ENCODE measurements at regions not wholly inside any gene's neighbourhood (a gene's known extent, or its start where the extent isn't known, plus 50 kb on each side); places are given as distances from the start of the nearest gene placed in this dataset.

GRCh38 chr9:108416324-108416723 is 439.5 kb downstream of the ACTL7B start:
- Histone ChIP-seq H3K4me1 (ENCODE audit: control insufficient read depth, insufficient read depth, low read length) (peaks cover 21% of the 10 kb centered on the region), H3K9ac (ENCODE audit: low read length) (no peak overlapping the region), H3K27me3 (replicated peaks; ENCODE audit: control insufficient read depth, insufficient read depth, low read length) (no peaks in the 10 kb centered on the region), H3K36me3 (ENCODE audit: control insufficient read depth, insufficient read depth, low read length, severe bottlenecking) (no peaks in the 10 kb centered on the region), H3K4me3 (ENCODE audit: low read length) (no peak overlapping the region), H3K9me3 (ENCODE audit: control insufficient read depth, low read length) (peaks cover 6% of the 10 kb centered on the region)
- DNase-seq (ENCODE audit: low read depth), result no peak

- no peak overlapping the region for H3K4me3 ChIP-seq (ENCODE audit: low read length)
- H3K9ac ChIP-seq (ENCODE audit: low read length), result no peak overlapping the region
- H3K9me3 ChIP-seq (ENCODE audit: control insufficient read depth, low read length), result no peaks in the 10 kb centered on the region
- H3K36me3 ChIP-seq (ENCODE audit: control insufficient read depth, insufficient read depth, low read length, severe bottlenecking), result no peaks in the 10 kb centered on the region
- DNase-seq (ENCODE audit: low read depth), result no peak
- no peaks in the 10 kb centered on the region for H3K27me3 ChIP-seq (replicated peaks; ENCODE audit: control insufficient read depth, insufficient read depth, low read length)
- H3K4me1 ChIP-seq (ENCODE audit: control insufficient read depth, insufficient read depth, low read length), result peaks cover 21% of the 10 kb centered on the region
These were observed 442.0 kb downstream of the ACTL7B start for GRCh38 chr9:108413809-108414208.

DNA sequence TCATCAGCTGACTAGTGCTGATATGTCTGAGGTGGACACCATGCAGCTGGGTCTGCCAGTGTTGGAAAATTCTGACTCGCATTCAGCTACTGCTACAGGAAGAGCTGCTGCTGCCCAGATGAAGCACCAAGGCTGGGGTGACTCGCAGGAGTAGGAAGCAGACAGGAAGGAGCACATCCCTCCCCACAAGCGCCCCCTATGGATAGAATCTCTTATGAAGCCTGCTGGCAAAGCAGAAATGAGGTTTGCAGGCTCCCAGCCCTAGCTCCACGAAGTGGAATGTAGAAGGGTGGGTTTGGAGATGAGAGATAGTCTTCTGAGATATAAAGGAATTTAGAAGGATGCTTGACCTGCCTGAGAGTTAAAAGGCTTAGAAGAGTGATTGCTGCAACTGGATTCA is 443.0 kb downstream of the ACTL7B start:
- Histone ChIP-seq H3K9ac (ENCODE audit: low read length) (no peak overlapping the region), H3K27me3 (replicated peaks; ENCODE audit: control insufficient read depth, insufficient read depth, low read length) (no peaks in the 10 kb centered on the region), H3K36me3 (ENCODE audit: control insufficient read depth, insufficient read depth, low read length, severe bottlenecking) (no peaks in the 10 kb centered on the region), H3K9me3 (ENCODE audit: control insufficient read depth, low read length) (no peaks in the 10 kb centered on the region), H3K4me3 (ENCODE audit: low read length) (no peak overlapping the region), H3K4me1 (ENCODE audit: control insufficient read depth, insufficient read depth, low read length) (peaks cover 15% of the 10 kb centered on the region)
- no peak for DNase-seq (ENCODE audit: low read depth)

DNA sequence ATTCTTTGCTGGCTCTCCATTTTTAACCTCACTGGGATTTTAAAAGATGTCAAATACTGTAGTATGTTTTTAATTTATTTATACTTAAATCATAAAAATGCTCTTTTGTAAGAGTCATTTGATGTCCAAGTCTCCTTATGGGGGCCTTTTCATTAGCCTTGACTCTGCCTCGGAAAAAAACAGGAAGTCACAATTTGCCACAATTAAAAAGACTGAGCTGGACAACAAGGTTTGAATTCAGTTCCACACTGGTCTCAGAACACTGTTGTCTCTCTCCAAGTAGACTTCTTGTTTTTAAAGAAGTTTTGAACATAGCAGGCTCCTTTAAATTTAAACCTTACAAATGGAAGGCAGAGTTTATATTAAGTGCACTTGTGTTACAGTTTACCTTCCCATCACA is 444.2 kb downstream of the ACTL7B start:
- Histone ChIP-seq H3K9me3 (ENCODE audit: control insufficient read depth, low read length) (no peaks in the 10 kb centered on the region), H3K36me3 (ENCODE audit: control insufficient read depth, insufficient read depth, low read length, severe bottlenecking) (no peaks in the 10 kb centered on the region), H3K9ac (ENCODE audit: low read length) (no peak overlapping the region), H3K4me3 (ENCODE audit: low read length) (no peak overlapping the region), H3K27me3 (replicated peaks; ENCODE audit: control insufficient read depth, insufficient read depth, low read length) (no peaks in the 10 kb centered on the region), H3K4me1 (ENCODE audit: control insufficient read depth, insufficient read depth, low read length) (peaks cover 11% of the 10 kb centered on the region)
- DNase-seq (ENCODE audit: low read depth), result no peak

DNA sequence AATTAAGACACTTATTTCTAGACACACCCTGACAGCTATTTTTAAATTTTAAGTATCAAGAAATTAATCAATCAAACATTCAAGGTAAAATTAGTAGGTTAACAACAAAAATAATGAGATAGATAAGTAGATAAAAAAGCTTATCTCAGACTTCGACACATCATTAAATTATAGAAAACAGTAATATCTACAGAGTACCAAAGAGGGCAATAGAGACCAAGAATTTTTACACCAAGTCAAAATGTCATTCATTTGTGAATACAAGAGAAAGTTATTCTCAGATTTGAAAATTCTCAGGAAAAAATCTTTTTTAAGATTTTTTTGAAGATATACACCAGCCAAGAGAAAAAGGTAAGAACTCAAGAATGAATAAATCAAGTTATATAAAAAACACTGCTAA is 445.6 kb downstream of the ACTL7B start:
- H3K9me3 ChIP-seq (ENCODE audit: control insufficient read depth, low read length), result no peaks in the 10 kb centered on the region
- no peak overlapping the region for H3K9ac ChIP-seq (ENCODE audit: low read length)
- no peak for DNase-seq (ENCODE audit: low read depth)
- no peaks in the 10 kb centered on the region for H3K27me3 ChIP-seq (replicated peaks; ENCODE audit: control insufficient read depth, insufficient read depth, low read length)
- H3K4me3 ChIP-seq (ENCODE audit: low read length), result no peak overlapping the region
- peaks cover 11% of the 10 kb centered on the region for H3K4me1 ChIP-seq (ENCODE audit: control insufficient read depth, insufficient read depth, low read length)
- no peaks in the 10 kb centered on the region for H3K36me3 ChIP-seq (ENCODE audit: control insufficient read depth, insufficient read depth, low read length, severe bottlenecking)

DNA sequence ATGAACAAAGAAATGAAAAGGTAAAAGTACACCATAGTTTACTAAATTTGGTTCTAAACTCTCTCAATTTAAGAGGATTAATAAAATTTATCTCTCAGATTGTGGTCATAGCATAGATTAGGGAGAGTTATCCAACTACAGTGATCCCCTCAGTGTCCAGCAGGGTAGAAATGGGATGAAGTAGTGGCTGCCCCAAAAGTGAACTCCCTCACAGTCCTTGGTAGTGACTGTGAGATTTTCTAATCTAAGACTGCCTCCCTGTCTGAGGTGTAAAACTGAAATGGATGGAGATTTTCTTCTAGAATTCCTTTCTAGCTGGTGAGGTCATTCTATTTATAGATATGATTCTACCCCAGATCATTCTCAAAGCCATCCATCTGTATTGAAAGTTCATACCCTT is 455.5 kb downstream of the ACTL7B start:
- no peaks in the 10 kb centered on the region for H3K27me3 ChIP-seq (replicated peaks; ENCODE audit: control insufficient read depth, insufficient read depth, low read length)
- H3K9me3 ChIP-seq (ENCODE audit: control insufficient read depth, low read length), result peaks cover 5% of the 10 kb centered on the region
- DNase-seq (ENCODE audit: low read depth), result no peak
- H3K9ac ChIP-seq (ENCODE audit: low read length), result no peak overlapping the region
- no peak overlapping the region for H3K4me3 ChIP-seq (ENCODE audit: low read length)
- no peaks in the 10 kb centered on the region for H3K4me1 ChIP-seq (ENCODE audit: control insufficient read depth, insufficient read depth, low read length)
- no peaks in the 10 kb centered on the region for H3K36me3 ChIP-seq (ENCODE audit: control insufficient read depth, insufficient read depth, low read length, severe bottlenecking)

DNA sequence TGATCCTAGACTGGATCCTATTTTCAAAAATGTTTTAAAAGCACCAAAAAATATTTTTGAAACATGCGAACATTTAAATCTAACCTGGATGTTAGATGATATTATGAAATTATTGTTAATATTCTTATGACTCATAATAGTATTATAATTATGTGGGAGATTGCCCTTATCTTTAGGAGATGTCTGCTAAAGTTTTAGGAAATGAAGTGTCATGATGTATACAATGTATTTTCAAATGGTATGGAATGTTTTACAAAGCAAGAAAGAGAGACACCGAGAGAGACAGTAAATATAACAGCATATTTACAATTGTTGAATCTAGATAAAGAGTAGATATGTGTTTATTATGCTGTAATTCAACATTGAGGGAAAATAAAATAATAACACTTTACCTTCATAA is 455.9 kb downstream of the ACTL7B start:
- Histone ChIP-seq H3K4me3 (ENCODE audit: low read length) (no peak overlapping the region), H3K9ac (ENCODE audit: low read length) (no peak overlapping the region), H3K36me3 (ENCODE audit: control insufficient read depth, insufficient read depth, low read length, severe bottlenecking) (no peaks in the 10 kb centered on the region), H3K4me1 (ENCODE audit: control insufficient read depth, insufficient read depth, low read length) (no peaks in the 10 kb centered on the region), H3K27me3 (replicated peaks; ENCODE audit: control insufficient read depth, insufficient read depth, low read length) (no peaks in the 10 kb centered on the region), H3K9me3 (ENCODE audit: control insufficient read depth, low read length) (peaks cover 5% of the 10 kb centered on the region)
- DNase-seq (ENCODE audit: low read depth), result no peak

GRCh38 chr9:108397286-108397685 is 458.5 kb downstream of the ACTL7B start:
- Histone ChIP-seq H3K9ac (ENCODE audit: low read length) (no peak overlapping the region), H3K27me3 (replicated peaks; ENCODE audit: control insufficient read depth, insufficient read depth, low read length) (no peaks in the 10 kb centered on the region)
- no peak for DNase-seq (ENCODE audit: low read depth)

DNA sequence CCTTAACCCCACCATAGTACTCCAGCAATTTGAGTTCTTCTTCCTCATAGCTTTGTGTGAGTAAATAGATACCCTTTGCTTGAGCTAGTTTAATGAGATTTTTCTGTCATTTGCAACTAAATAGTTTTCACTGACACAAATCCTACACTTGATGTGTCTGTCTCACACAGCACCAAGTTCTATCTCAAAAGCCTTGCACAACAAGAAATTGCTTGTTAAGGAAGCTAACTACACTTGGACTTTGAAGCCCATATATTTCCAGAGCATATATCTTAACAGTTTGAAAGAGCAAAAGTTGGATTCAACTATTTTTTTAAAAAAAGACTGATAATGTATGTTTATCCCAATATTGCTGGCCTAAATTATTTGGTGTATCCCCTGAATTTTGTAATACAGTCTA is 459.2 kb downstream of the ACTL7B start:
- H3K9ac ChIP-seq (ENCODE audit: low read length), result no peak overlapping the region
- no peak for DNase-seq (ENCODE audit: low read depth)
- peaks cover 6% of the 10 kb centered on the region for H3K4me1 ChIP-seq (ENCODE audit: control insufficient read depth, insufficient read depth, low read length)
- no peaks in the 10 kb centered on the region for H3K27me3 ChIP-seq (replicated peaks; ENCODE audit: control insufficient read depth, insufficient read depth, low read length)
- H3K4me3 ChIP-seq (ENCODE audit: low read length), result no peak overlapping the region
- no peaks in the 10 kb centered on the region for H3K36me3 ChIP-seq (ENCODE audit: control insufficient read depth, insufficient read depth, low read length, severe bottlenecking)
- H3K9me3 ChIP-seq (ENCODE audit: control insufficient read depth, low read length), result peaks cover 5% of the 10 kb centered on the region

More at GRCh38 chr9:108397286-108397685, 458.5 kb downstream of the ACTL7B start:
- Histone ChIP-seq H3K9me3 (ENCODE audit: control insufficient read depth, low read length) (peaks cover 5% of the 10 kb centered on the region), H3K36me3 (ENCODE audit: control insufficient read depth, insufficient read depth, low read length, severe bottlenecking) (no peaks in the 10 kb centered on the region), H3K4me1 (ENCODE audit: control insufficient read depth, insufficient read depth, low read length) (peaks cover 6% of the 10 kb centered on the region), H3K4me3 (ENCODE audit: low read length) (no peak overlapping the region)

- Histone ChIP-seq H3K4me1 (ENCODE audit: control insufficient read depth, insufficient read depth, low read length) (peaks cover 6% of the 10 kb centered on the region), H3K27me3 (replicated peaks; ENCODE audit: control insufficient read depth, insufficient read depth, low read length) (no peaks in the 10 kb centered on the region), H3K9me3 (ENCODE audit: control insufficient read depth, low read length) (peaks cover 5% of the 10 kb centered on the region), H3K9ac (ENCODE audit: low read length) (no peak overlapping the region), H3K36me3 (ENCODE audit: control insufficient read depth, insufficient read depth, low read length, severe bottlenecking) (no peaks in the 10 kb centered on the region), H3K4me3 (ENCODE audit: low read length) (no peak overlapping the region)
- no peak for DNase-seq (ENCODE audit: low read depth)
These were observed 459.6 kb downstream of the ACTL7B start for GRCh38 chr9:108396193-108396592.

DNA sequence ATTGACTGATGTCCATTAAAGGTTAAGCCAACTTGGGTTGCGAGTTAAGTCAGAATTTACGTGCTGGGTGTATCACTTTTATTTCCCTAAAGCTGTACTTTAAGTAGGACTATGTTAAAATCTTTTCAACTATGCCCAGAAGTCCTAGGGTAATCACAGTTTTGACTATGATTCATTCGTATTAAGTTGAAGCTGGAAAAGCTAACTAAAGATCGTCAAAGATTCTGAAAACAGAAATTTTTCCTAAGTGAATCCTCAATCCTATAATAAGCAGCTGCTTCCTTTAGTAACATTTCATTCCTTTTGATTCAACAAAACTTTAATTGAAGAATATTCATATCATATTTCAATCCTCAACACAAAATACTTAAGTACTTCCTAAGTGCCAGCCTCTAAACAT is 460.4 kb downstream of the ACTL7B start:
- Histone ChIP-seq H3K4me1 (ENCODE audit: control insufficient read depth, insufficient read depth, low read length) (peaks cover 6% of the 10 kb centered on the region), H3K27me3 (replicated peaks; ENCODE audit: control insufficient read depth, insufficient read depth, low read length) (no peaks in the 10 kb centered on the region)

DNA sequence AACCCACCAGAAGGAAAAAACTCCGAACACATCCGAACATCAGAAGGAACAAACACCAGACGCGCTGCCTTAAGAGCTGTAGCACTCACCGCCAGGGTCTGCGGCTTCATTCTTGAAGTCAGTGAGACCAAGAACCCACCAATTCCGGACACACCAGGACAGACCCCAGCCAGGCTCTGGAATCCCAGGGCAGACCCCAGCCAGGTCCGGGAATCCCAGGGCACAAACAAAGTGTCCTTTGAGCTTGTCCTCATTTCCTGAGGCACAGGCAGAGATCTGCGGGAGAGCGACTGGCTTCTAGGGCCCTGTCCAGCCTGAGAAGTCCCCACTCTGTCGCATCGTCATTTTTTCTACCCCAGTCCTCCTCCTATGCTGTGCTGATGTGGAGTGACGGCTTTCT is 461.1 kb downstream of the ACTL7B start:
- Histone ChIP-seq H3K4me1 (ENCODE audit: control insufficient read depth, insufficient read depth, low read length) (peaks cover 6% of the 10 kb centered on the region), H3K9me3 (ENCODE audit: control insufficient read depth, low read length) (peaks cover 5% of the 10 kb centered on the region), H3K27me3 (replicated peaks; ENCODE audit: control insufficient read depth, insufficient read depth, low read length) (no peaks in the 10 kb centered on the region), H3K36me3 (ENCODE audit: control insufficient read depth, insufficient read depth, low read length, severe bottlenecking) (no peaks in the 10 kb centered on the region), H3K4me3 (ENCODE audit: low read length) (no peak overlapping the region), H3K9ac (ENCODE audit: low read length) (no peak overlapping the region)
- no peak for DNase-seq (ENCODE audit: low read depth)

More for the DNA sequence above, 460.4 kb downstream of the ACTL7B start:
- Histone ChIP-seq H3K9me3 (ENCODE audit: control insufficient read depth, low read length) (peaks cover 5% of the 10 kb centered on the region), H3K9ac (ENCODE audit: low read length) (no peak overlapping the region), H3K36me3 (ENCODE audit: control insufficient read depth, insufficient read depth, low read length, severe bottlenecking) (no peaks in the 10 kb centered on the region), H3K4me3 (ENCODE audit: low read length) (no peak overlapping the region)
- DNase-seq (ENCODE audit: low read depth), result peak; percentile 30
